ENCODE measurements at regions not wholly inside any gene's neighbourhood (a gene's known extent, or its start where the extent isn't known, plus 50 kb on each side); places are given as distances from the start of the nearest gene placed in this dataset.
"Not testable (repeated sequence)": the region's sequence is repeated elsewhere in the genome, so short reads cannot be mapped to it uniquely, and the experiment has no call there.

DNA sequence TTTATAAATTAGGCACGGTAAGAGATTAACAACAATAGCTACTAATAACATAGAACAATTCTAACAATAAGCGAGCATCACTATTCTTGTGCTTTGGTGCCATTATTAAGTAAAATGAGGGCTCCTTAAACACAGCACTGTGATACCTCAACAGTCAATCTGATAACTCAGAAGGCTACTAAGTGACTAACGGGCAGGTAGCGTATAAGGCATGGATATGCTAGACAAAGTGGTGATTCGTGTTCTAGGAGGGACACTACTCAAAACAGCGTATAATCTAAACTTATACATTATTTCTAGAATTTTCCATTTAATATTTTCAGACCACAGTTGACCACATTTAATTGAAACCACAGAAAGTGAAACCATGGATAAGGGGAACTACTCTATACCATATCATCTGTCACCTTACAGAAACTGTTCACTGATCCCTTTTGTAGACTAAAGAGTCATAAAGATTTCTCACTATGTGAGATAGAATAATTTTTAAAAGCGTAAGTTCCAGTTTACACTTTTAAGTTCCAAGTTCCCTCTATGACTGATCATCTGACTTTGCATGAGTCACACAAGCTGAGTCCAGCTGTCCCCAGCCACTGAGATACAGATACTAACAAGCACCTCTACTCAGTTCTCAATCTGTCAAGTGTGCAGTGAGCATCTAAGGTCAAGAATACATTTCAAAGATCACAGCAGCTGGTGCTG is 181.9 kb downstream of the SPATA31A6 start:
- TF ChIP-seq, protein P1, sequence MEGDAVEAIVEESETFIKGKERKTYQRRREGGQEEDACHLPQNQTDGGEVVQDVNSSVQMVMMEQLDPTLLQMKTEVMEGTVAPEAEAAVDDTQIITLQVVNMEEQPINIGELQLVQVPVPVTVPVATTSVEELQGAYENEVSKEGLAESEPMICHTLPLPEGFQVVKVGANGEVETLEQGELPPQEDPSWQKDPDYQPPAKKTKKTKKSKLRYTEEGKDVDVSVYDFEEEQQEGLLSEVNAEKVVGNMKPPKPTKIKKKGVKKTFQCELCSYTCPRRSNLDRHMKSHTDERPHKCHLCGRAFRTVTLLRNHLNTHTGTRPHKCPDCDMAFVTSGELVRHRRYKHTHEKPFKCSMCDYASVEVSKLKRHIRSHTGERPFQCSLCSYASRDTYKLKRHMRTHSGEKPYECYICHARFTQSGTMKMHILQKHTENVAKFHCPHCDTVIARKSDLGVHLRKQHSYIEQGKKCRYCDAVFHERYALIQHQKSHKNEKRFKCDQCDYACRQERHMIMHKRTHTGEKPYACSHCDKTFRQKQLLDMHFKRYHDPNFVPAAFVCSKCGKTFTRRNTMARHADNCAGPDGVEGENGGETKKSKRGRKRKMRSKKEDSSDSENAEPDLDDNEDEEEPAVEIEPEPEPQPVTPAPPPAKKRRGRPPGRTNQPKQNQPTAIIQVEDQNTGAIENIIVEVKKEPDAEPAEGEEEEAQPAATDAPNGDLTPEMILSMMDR (IDR thresholded peaks at IDR 0.05; ENCODE audit: insufficient read depth, low read length, poor library complexity, severe bottlenecking) = not testable (repeated sequence)
- TF ChIP-seq EZH2phosphoT487 (conservative IDR thresholded peaks at IDR 0.05; ENCODE audit: low read length) = not testable (repeated sequence)
